Endodermal cell (in vitro differentiated cells): ENCODE measurements at regions not wholly inside any gene's neighbourhood (a gene's known extent, or its start where the extent isn't known, plus 50 kb on each side); places are given as distances from the start of the nearest gene placed in this dataset.

Experiments used
- DNase-seq: peaks from one replicate; pipeline ENCODE4 v3.0.0-alpha.2; 2017
- H3K27ac ChIP-seq: 2 replicates; pipeline ENCODE4 v1.5.1; 2013; ENCODE audit warnings: mild to moderate bottlenecking, low read depth, low read length, moderate library complexity
- H3K27me3 ChIP-seq: 2 replicates; pipeline ENCODE4 v1.6.1; 2013; ENCODE audit warnings: mild to moderate bottlenecking, low read length, moderate library complexity; ENCODE audit not compliant: insufficient read depth, control insufficient read depth, poor library complexity, severe bottlenecking
- H3K36me3 ChIP-seq: 2 replicates; pipeline ENCODE4 v1.7.0; 2013; ENCODE audit warnings: mild to moderate bottlenecking, low read length, moderate library complexity; ENCODE audit not compliant: control insufficient read depth, insufficient read depth
- H3K4me1 ChIP-seq: one replicate; pipeline ENCODE4 v1.7.0; 2013; ENCODE audit warnings: low read length; ENCODE audit not compliant: control insufficient read depth, insufficient read depth
- H3K4me3 ChIP-seq: 2 replicates; pipeline ENCODE4 v1.5.1; 2013; ENCODE audit warnings: mild to moderate bottlenecking, low read length, moderate library complexity
- H3K9ac ChIP-seq: 2 replicates; pipeline ENCODE4 v1.6.1; 2013; ENCODE audit warnings: mild to moderate bottlenecking, low read length, moderate library complexity; ENCODE audit not compliant: poor library complexity, severe bottlenecking; ENCODE audit errors: extremely low read depth
- H3K9me3 ChIP-seq: 2 replicates; pipeline ENCODE4 v1.6.1; 2013; ENCODE audit warnings: mild to moderate bottlenecking, low read length, moderate library complexity; ENCODE audit not compliant: control insufficient read depth
- H3K27ac Mint-ChIP-seq: 2 replicates; pipeline ENCODE4 v1.8.0; 2020; ENCODE audit warnings: mixed read lengths
- H3K27me3 Mint-ChIP-seq: 2 replicates; pipeline ENCODE4 v1.8.0; 2021; ENCODE audit warnings: mild to moderate bottlenecking, mixed read lengths; ENCODE audit not compliant: insufficient read depth
- H3K36me3 Mint-ChIP-seq: 2 replicates; pipeline ENCODE4 v1.8.0; 2020; ENCODE audit warnings: low read depth, mixed read lengths
- H3K4me1 Mint-ChIP-seq: 2 replicates; pipeline ENCODE4 v1.8.0; 2020; ENCODE audit warnings: mixed read lengths
- H3K4me3 Mint-ChIP-seq: 2 replicates; pipeline ENCODE4 v1.8.0; 2020; ENCODE audit warnings: mild to moderate bottlenecking, moderate library complexity, mixed read lengths
- H3K9me3 Mint-ChIP-seq: 2 replicates; pipeline ENCODE4 v1.8.0; 2020; ENCODE audit warnings: mild to moderate bottlenecking, mixed read lengths
- CTCF ChIP-seq: fragments of 200-600 bp; sonication (generic); conservative IDR thresholded peaks from 2 replicates; pipeline ENCODE4 v1.5.0; 2021; ENCODE audit warnings: antibody characterized with exemption, mild to moderate bottlenecking
- WGBS, 2 experiments: methylation state at CpG; one replicate each; pipeline versions ENCODE4 v1.1.5 to v1.1.7; 2013; ENCODE audit warnings: missing lambda C conversion rate in 2 of 2, mixed read lengths in 1 of 2; ENCODE audit not compliant: insufficient coverage in 1 of 2, insufficient read length in 1 of 2; 5-methylcytosine and 5-hydroxymethylcytosine counted together

GRCh38 chr9:75609401-75609800, 281.1 kb upstream of the PCSK5 start:
- Histone ChIP-seq H3K9ac (no peak overlapping the region), H3K9me3 (no peaks in the 10 kb centered on the region), H3K27me3 (no peaks in the 10 kb centered on the region), H3K4me1 (no peaks in the 10 kb centered on the region), H3K36me3 (no peaks in the 10 kb centered on the region), H3K27ac (no peak overlapping the region), H3K4me3 (no peak overlapping the region)
- H3K4me1 Mint-ChIP-seq, result peaks cover 2% of the 10 kb centered on the region
- no peak for TF ChIP-seq CTCF
- no peak for DNase-seq
- H3K4me3 Mint-ChIP-seq, result no peak overlapping the region
- H3K9me3 Mint-ChIP-seq, result no peaks in the 10 kb centered on the region
- no peak overlapping the region for H3K27ac Mint-ChIP-seq
- H3K27me3 Mint-ChIP-seq, result peaks cover 4% of the 10 kb centered on the region
- no peaks in the 10 kb centered on the region for H3K36me3 Mint-ChIP-seq

- no peak for DNase-seq
- H3K9ac ChIP-seq, result no peak overlapping the region
- H3K27me3 ChIP-seq, result no peaks in the 10 kb centered on the region
- H3K36me3 ChIP-seq, result no peaks in the 10 kb centered on the region
- H3K4me3 ChIP-seq, result no peak overlapping the region
- Mint-ChIP-seq H3K9me3 (no peaks in the 10 kb centered on the region), H3K4me1 (peaks cover 2% of the 10 kb centered on the region), H3K4me3 (no peak overlapping the region), H3K36me3 (no peaks in the 10 kb centered on the region), H3K27ac (no peak overlapping the region), H3K27me3 (peaks cover 4% of the 10 kb centered on the region)
- H3K9me3 ChIP-seq, result no peaks in the 10 kb centered on the region
- 90 to 100% methylated on average over 1 of the region's 1 CpG for WGBS, 2 experiments
- H3K4me1 ChIP-seq, result no peaks in the 10 kb centered on the region
- TF ChIP-seq CTCF, result no peak
- H3K27ac ChIP-seq, result no peak overlapping the region
Observed at GRCh38 chr9:75610246-75610645, 280.2 kb upstream of the PCSK5 start.

- Mint-ChIP-seq H3K9me3 (no peaks in the 10 kb centered on the region), H3K27me3 (peaks cover 4% of the 10 kb centered on the region), H3K4me1 (peaks cover 4% of the 10 kb centered on the region), H3K27ac (no peak overlapping the region), H3K36me3 (no peaks in the 10 kb centered on the region), H3K4me3 (no peak overlapping the region)
- H3K27ac ChIP-seq, result no peak overlapping the region
- no peaks in the 10 kb centered on the region for H3K4me1 ChIP-seq
- H3K36me3 ChIP-seq, result no peaks in the 10 kb centered on the region
- H3K4me3 ChIP-seq, result no peak overlapping the region
- DNase-seq, result no peak
- H3K27me3 ChIP-seq, result no peaks in the 10 kb centered on the region
- no peaks in the 10 kb centered on the region for H3K9me3 ChIP-seq
- H3K9ac ChIP-seq, result no peak overlapping the region
- TF ChIP-seq CTCF, result no peak
Observed at GRCh38 chr9:75612205-75612604, 278.3 kb upstream of the PCSK5 start.
